ENCODE measurements at regions not wholly inside any gene's neighbourhood (a gene's known extent, or its start where the extent isn't known, plus 50 kb on each side); places are given as distances from the start of the nearest gene placed in this dataset.

GRCh38 chr3:87413814-87414213 is 137.4 kb upstream of the POU1F1 start:
- H3K27me3 ChIP-seq (ENCODE audit: control insufficient read depth, extremely low read depth, insufficient read depth, low read length) = no peaks in the 10 kb centered on the region
- no peak overlapping the region for H3K4me2 ChIP-seq (ENCODE audit: control insufficient read depth, extremely low read depth, insufficient read depth, low read depth, low read length)
- no peaks in the 10 kb centered on the region for H4K20me1 ChIP-seq (ENCODE audit: control insufficient read depth, extremely low read depth, insufficient read depth, low read length)
- no peak overlapping the region for H3K4me3 ChIP-seq (ENCODE audit: control insufficient read depth in 2 of 3, extremely low read depth in 1 of 3, insufficient read depth in 2 of 3, low read depth in 1 of 3, low read length in 3 of 3)
- no peaks in the 10 kb centered on the region for H3K9me3 ChIP-seq (ENCODE audit: control insufficient read depth, low read depth, low read length)
- no peak overlapping the region for H3K27ac ChIP-seq (ENCODE audit: control insufficient read depth, insufficient read depth, low read length)
- H3K4me1 ChIP-seq (ENCODE audit: control insufficient read depth, extremely low read depth, insufficient read depth, low read length) = no peaks in the 10 kb centered on the region
- H2AFZ ChIP-seq (ENCODE audit: control insufficient read depth, low read length) = no peak overlapping the region
- dilution Hi-C loops (cut with MboI; ENCODE audit: extremely low pct_ligation_motif_present, low sequenced_read_pairs) = no loop called here
- no peak for FAIRE-seq
- H3K36me3 ChIP-seq (ENCODE audit: control insufficient read depth in 2 of 2, extremely low read depth in 1 of 2, insufficient read depth in 2 of 2, low read length in 2 of 2) = no peaks in the 10 kb centered on the region
- no peaks in the 10 kb centered on the region for H3K79me2 ChIP-seq (ENCODE audit: control insufficient read depth, insufficient read depth, low read length)
- no peak for DNase-seq (ENCODE audit: low read depth, low spot score)
- no peaks in the 10 kb centered on the region for H3K9me1 ChIP-seq (ENCODE audit: control insufficient read depth, extremely low read depth, insufficient read depth, low read length)
- H3K9ac ChIP-seq (ENCODE audit: control insufficient read depth, extremely low read depth, insufficient read depth, low read length) = no peak overlapping the region
- TF ChIP-seq CTCF (optimal IDR thresholded peaks at IDR 0.05 in 1 of 3, IDR thresholded peaks at IDR 0.05 in 1 of 3, conservative IDR thresholded peaks at IDR 0.05 in 1 of 3; ENCODE audit: extremely low read depth in 1 of 3, insufficient read depth in 2 of 3, low read length in 3 of 3) (no peak), EZH2 (IDR thresholded peaks at IDR 0.05; ENCODE audit: low read length) (no peak)

GRCh38 chr3:87410110-87410509 is 133.7 kb upstream of the POU1F1 start:
- H3K4me1 ChIP-seq (ENCODE audit: control insufficient read depth, extremely low read depth, insufficient read depth, low read length) = no peaks in the 10 kb centered on the region
- no peaks in the 10 kb centered on the region for H4K20me1 ChIP-seq (ENCODE audit: control insufficient read depth, extremely low read depth, insufficient read depth, low read length)
- H3K79me2 ChIP-seq (ENCODE audit: control insufficient read depth, insufficient read depth, low read length) = no peaks in the 10 kb centered on the region
- H3K27ac ChIP-seq (ENCODE audit: control insufficient read depth, insufficient read depth, low read length) = no peak overlapping the region
- no peaks in the 10 kb centered on the region for H3K36me3 ChIP-seq (ENCODE audit: control insufficient read depth in 2 of 2, extremely low read depth in 1 of 2, insufficient read depth in 2 of 2, low read length in 2 of 2)
- no peak overlapping the region for H3K4me2 ChIP-seq (ENCODE audit: control insufficient read depth, extremely low read depth, insufficient read depth, low read depth, low read length)
- no peaks in the 10 kb centered on the region for H3K9me3 ChIP-seq (ENCODE audit: control insufficient read depth, low read depth, low read length)
- H3K27me3 ChIP-seq (ENCODE audit: control insufficient read depth, extremely low read depth, insufficient read depth, low read length) = no peaks in the 10 kb centered on the region
- no peak overlapping the region for H2AFZ ChIP-seq (ENCODE audit: control insufficient read depth, low read length)
- dilution Hi-C loops (cut with MboI; ENCODE audit: extremely low pct_ligation_motif_present, low sequenced_read_pairs) = no loop called here
- no peak overlapping the region for H3K9ac ChIP-seq (ENCODE audit: control insufficient read depth, extremely low read depth, insufficient read depth, low read length)
- no peak for DNase-seq (ENCODE audit: low read depth, low spot score)
- no peak for FAIRE-seq
- H3K9me1 ChIP-seq (ENCODE audit: control insufficient read depth, extremely low read depth, insufficient read depth, low read length) = no peaks in the 10 kb centered on the region
- H3K4me3 ChIP-seq (ENCODE audit: control insufficient read depth in 2 of 3, extremely low read depth in 1 of 3, insufficient read depth in 2 of 3, low read depth in 1 of 3, low read length in 3 of 3) = no peak overlapping the region
- TF ChIP-seq CTCF (optimal IDR thresholded peaks at IDR 0.05 in 1 of 3, IDR thresholded peaks at IDR 0.05 in 1 of 3, conservative IDR thresholded peaks at IDR 0.05 in 1 of 3; ENCODE audit: extremely low read depth in 1 of 3, insufficient read depth in 2 of 3, low read length in 3 of 3) = no peak
- TF ChIP-seq EZH2 (IDR thresholded peaks at IDR 0.05; ENCODE audit: low read length) = no peak

All from keratinocyte (primary cell).